HepG2 (cell line): ENCODE measurements at regions not wholly inside any gene's neighbourhood (a gene's known extent, or its start where the extent isn't known, plus 50 kb on each side); places are given as distances from the start of the nearest gene placed in this dataset.

Experiments used
- ATAC-seq: fragments of 200-7000 bp; cut with Tn5 transposase; 3 replicates; pipeline ENCODE4 v1.9.1; 2020; ENCODE audit warnings: mild to moderate bottlenecking, moderate library complexity
- BruUV-seq: library from RNA; stranded (reverse); fragments of 400-500 nt; replicated peaks from 2 replicates; lab custom pipeline; 2021; lab: Mats Ljungman, UMichigan
- CTCF ChIA-PET: fragments of 300-600 bp; formaldehyde crosslinking; extraction: SDS; loops from one replicate; lab custom pipeline; 2021; ENCODE audit warnings: low total read pairs, inconsistent platforms, low intra/inter-chr PET ratio; lab: Yijun Ruan, JAX
- POLR2A ChIA-PET: fragments of 350-600 bp; sonication (Branson Sonifier 250); formaldehyde crosslinking; loops from one replicate; lab custom pipeline; 2020; ENCODE audit warnings: antibody characterized with exemption, inconsistent platforms; lab: Yijun Ruan, JAX
- DNase-seq: peaks from one replicate; pipeline ENCODE4 v3.0.0-alpha.2; 2015; ENCODE audit warnings: low spot score
- FAIRE-seq: peaks from 3 replicates; lab custom pipeline; 2011; peaks lifted over from hg19 to GRCh38; lab: Jason Lieb, UNC
- H2AFZ ChIP-seq: one replicate; pipeline ENCODE4 v1.6.1; 2011; ENCODE audit warnings: low read length, inconsistent platforms
- H3K27ac ChIP-seq: fragments of 300-600 bp; 3 replicates; pipeline ENCODE4 v1.8.0; 2011; ENCODE audit warnings: mixed run types, mild to moderate bottlenecking, mixed read lengths, low read length, inconsistent platforms; ENCODE audit not compliant: insufficient read depth; ENCODE audit errors: extremely low read length
- H3K27me3 ChIP-seq, 2 experiments: fragments of 200-600 bp in 1 of 2; 2 replicates in 1 of 2; 3 replicates in 1 of 2; pipeline versions ENCODE4 v1.6.0 to v1.8.0; 2011; ENCODE audit warnings: low read length in 2 of 2, mild to moderate bottlenecking in 2 of 2, moderate library complexity in 2 of 2, inconsistent platforms in 1 of 2; ENCODE audit not compliant: insufficient read depth in 2 of 2, control insufficient read depth in 1 of 2
- H3K36me3 ChIP-seq, 2 experiments: fragments of 200-600 bp in 1 of 2; replicated peaks in 1 of 2; 2 replicates in 1 of 2; 3 replicates in 1 of 2; pipeline versions ENCODE4 v1.5.1 to v1.8.0; 2011; ENCODE audit warnings: low read length in 2 of 2, inconsistent platforms in 1 of 2; ENCODE audit not compliant: insufficient read depth in 2 of 2, control insufficient read depth in 1 of 2
- H3K4me1 ChIP-seq: 2 replicates; pipeline ENCODE4 v1.5.1; 2012; ENCODE audit warnings: low read length, inconsistent platforms; ENCODE audit not compliant: insufficient read depth
- H3K4me2 ChIP-seq: 2 replicates; pipeline ENCODE4 v1.6.0; 2011; ENCODE audit warnings: low read depth, low read length, inconsistent platforms
- H3K4me3 ChIP-seq, 3 experiments: fragments of 200-600 bp in 1 of 3; sonication (generic), shearing (Covaris generic) in 1 of 3; replicated peaks in 1 of 3; 2 replicates each; pipeline ENCODE4 v1.5.1; 2011 to 2016; ENCODE audit warnings: low read length in 3 of 3, inconsistent platforms in 2 of 3, low read depth in 2 of 3, mild to moderate bottlenecking in 2 of 3, control low read depth in 1 of 3, mixed read lengths in 1 of 3; ENCODE audit not compliant: insufficient read depth in 1 of 3
- H3K79me2 ChIP-seq: one replicate; pipeline ENCODE4 v1.6.1; 2011; ENCODE audit warnings: low read length, inconsistent platforms; ENCODE audit not compliant: insufficient read depth
- H3K9ac ChIP-seq: 2 replicates; pipeline ENCODE4 v1.6.0; 2011; ENCODE audit warnings: mild to moderate bottlenecking, low read depth, low read length, inconsistent platforms; ENCODE audit not compliant: insufficient read depth
- H3K9me3 ChIP-seq: 2 replicates; pipeline ENCODE4 v1.5.1; 2012; ENCODE audit warnings: mild to moderate bottlenecking, low read length
- H4K20me1 ChIP-seq: 2 replicates; pipeline ENCODE4 v1.6.0; 2011; ENCODE audit warnings: inconsistent platforms, mild to moderate bottlenecking, low read length, moderate library complexity; ENCODE audit not compliant: insufficient read depth
- ARID2 ChIP-seq: sonication (generic); formaldehyde crosslinking; IDR thresholded peaks from 2 replicates; pipeline ENCODE4 v1.8.1; 2022; ENCODE audit warnings: mild to moderate bottlenecking, missing genetic modification reagents, borderline replicate concordance
- HNF1B ChIP-seq: sonication (generic); formaldehyde crosslinking; IDR thresholded peaks from 2 replicates; pipeline ENCODE4 v1.5.1; 2020; ENCODE audit warnings: mild to moderate bottlenecking, moderate library complexity, missing genetic modification reagents
- HOXA5 ChIP-seq: sonication (generic); formaldehyde crosslinking; IDR thresholded peaks from 2 replicates; pipeline ENCODE4 v1.4.0; 2020; ENCODE audit warnings: missing genetic modification reagents
- MATR3 ChIP-seq: sonication (generic); formaldehyde crosslinking; IDR thresholded peaks from 2 replicates; pipeline ENCODE4 v1.4.0; 2020; ENCODE audit warnings: missing genetic modification reagents
- MXI1 ChIP-seq: IDR thresholded peaks from 3 replicates; pipeline ENCODE4 v1.6.1; 2012; ENCODE audit warnings: low read depth, low read length, inconsistent platforms, borderline replicate concordance
- SOX6 ChIP-seq, 2 experiments: fragments of 450-650 bp in 1 of 2; sonication (generic) in 1 of 2; formaldehyde crosslinking in 1 of 2; IDR thresholded peaks; 2 replicates each; pipeline versions ENCODE4 v1.4.0 to v1.6.1; 2017 to 2020; ENCODE audit warnings: antibody characterized with exemption in 1 of 2, mild to moderate bottlenecking in 1 of 2, missing genetic modification reagents in 1 of 2
- ZNF251 ChIP-seq: sonication (generic); formaldehyde crosslinking; IDR thresholded peaks from 2 replicates; pipeline ENCODE4 v1.9.0; 2021; ENCODE audit warnings: mild to moderate bottlenecking, missing genetic modification reagents
- WGBS: methylation state at CpG from one replicate; pipeline ENCODE4 v1.1.6; 2017; ENCODE audit warnings: low lambda C conversion rate; 5-methylcytosine and 5-hydroxymethylcytosine counted together
- in situ Hi-C: cut with HindIII; loops from 2 replicates; pipeline ENCODE4 v1.10.0; 2017; ENCODE audit warnings: low pct_unique_long_range_greater_than_20kb; ENCODE audit not compliant: extremely low pct_ligation_motif_present
- intact Hi-C: fragments of 100-400 bp; cut with micrococcal nuclease; formaldehyde crosslinking; loops from one replicate; pipeline ENCODE4 v1.10.0; 2022; ENCODE audit not compliant: unreplicated experiment

- DNase-seq (no peak), ATAC-seq (no peak), FAIRE-seq (no peak)
- H3K27me3 ChIP-seq, result no peaks in the 10 kb centered on the region
- peaks cover 17% of the 10 kb centered on the region for H3K9me3 ChIP-seq
- H3K4me2 ChIP-seq, result no peak overlapping the region
- H3K4me3 ChIP-seq, result no peak overlapping the region
- no peak overlapping the region for H2AFZ ChIP-seq
- H4K20me1 ChIP-seq, result no peaks in the 10 kb centered on the region
- ChIA-PET POLR2A (no interaction called here), CTCF (no interaction called here)
- H3K9ac ChIP-seq, result no peak overlapping the region
- H3K36me3 ChIP-seq, result no peaks in the 10 kb centered on the region
- in situ Hi-C loops (no loop called here), intact Hi-C loops (no loop called here)
- no peak overlapping the region for H3K27ac ChIP-seq
- no peaks in the 10 kb centered on the region for H3K4me1 ChIP-seq
- 1% methylated on average over 3 of the region's 3 CpGs for WGBS
- no TSS peak for BruUV-seq
- no peaks in the 10 kb centered on the region for H3K79me2 ChIP-seq
- no peak for TF ChIP-seq HOXA5 (CRISPR knock-in tag)
Measured at GRCh38 chr1:217211486-217211885, 419.4 kb downstream of the GPATCH2 start.

- in situ Hi-C loops (no loop called here), intact Hi-C loops (no loop called here)
- no peak for FAIRE-seq
- no peak for DNase-seq
- ATAC-seq, result no peak
- no peaks in the 10 kb centered on the region for H3K36me3 ChIP-seq
- no TSS peak for BruUV-seq
- H3K4me2 ChIP-seq, result no peak overlapping the region
- no peaks in the 10 kb centered on the region for H3K79me2 ChIP-seq
- no peak overlapping the region for H3K4me3 ChIP-seq
- H3K27ac ChIP-seq, result no peak overlapping the region
- no peak overlapping the region for H2AFZ ChIP-seq
- TF ChIP-seq ZNF251 (CRISPR knock-in tag) (no peak), MATR3 (CRISPR knock-in tag) (no peak), MXI1 (no peak), ARID2 (CRISPR knock-in tag) (no peak), SOX6 (IDR thresholded peaks at IDR 0.05) (no peak), SOX6 (CRISPR knock-in tag; IDR thresholded peaks at IDR 0.05) (no peak), HNF1B (CRISPR knock-in tag) (no peak)
- H3K9ac ChIP-seq, result no peak overlapping the region
- CTCF ChIA-PET, result no interaction called here
- H4K20me1 ChIP-seq, result no peaks in the 10 kb centered on the region
- POLR2A ChIA-PET, result no interaction called here
- H3K9me3 ChIP-seq, result peaks cover 44% of the 10 kb centered on the region
- no peaks in the 10 kb centered on the region; a peak in 1 of 5 replicates for H3K27me3 ChIP-seq
- H3K4me1 ChIP-seq, result no peaks in the 10 kb centered on the region
- 0% methylated on average over 4 of the region's 4 CpGs for WGBS
Measured at GRCh38 chr1:217205578-217205977, 425.3 kb downstream of the GPATCH2 start.
